Endothelial cell (in vitro differentiated cells): ENCODE measurements at regions not wholly inside any gene's neighbourhood (a gene's known extent, or its start where the extent isn't known, plus 50 kb on each side); places are given as distances from the start of the nearest gene placed in this dataset.
"Not testable (repeated sequence)": the region's sequence is repeated elsewhere in the genome, so short reads cannot be mapped to it uniquely, and the experiment has no call there.

ENCODE experiments used
- DNase-seq: peaks from one replicate; pipeline ENCODE4 v3.0.0; 2021; ENCODE audit warnings: low spot score
- H3K27ac Mint-ChIP-seq: one replicate; pipeline ENCODE4 v1.8.0; 2021; ENCODE audit warnings: mixed read lengths, inconsistent platforms; ENCODE audit not compliant: unreplicated experiment
- H3K27me3 Mint-ChIP-seq: one replicate; pipeline ENCODE4 v1.8.0; 2021; ENCODE audit warnings: mild to moderate bottlenecking, moderate library complexity, mixed read lengths, inconsistent platforms; ENCODE audit not compliant: unreplicated experiment
- H3K36me3 Mint-ChIP-seq: one replicate; pipeline ENCODE4 v1.8.0; 2021; ENCODE audit warnings: mild to moderate bottlenecking, low read depth, mixed read lengths, inconsistent platforms; ENCODE audit not compliant: unreplicated experiment
- H3K4me1 Mint-ChIP-seq: one replicate; pipeline ENCODE4 v1.8.0; 2021; ENCODE audit warnings: mild to moderate bottlenecking, mixed read lengths, inconsistent platforms; ENCODE audit not compliant: unreplicated experiment
- H3K4me3 Mint-ChIP-seq: one replicate; pipeline ENCODE4 v1.8.0; 2021; ENCODE audit warnings: mild to moderate bottlenecking, mixed read lengths, inconsistent platforms; ENCODE audit not compliant: unreplicated experiment
- H3K9me3 Mint-ChIP-seq: one replicate; pipeline ENCODE4 v1.8.0; 2021; ENCODE audit warnings: mixed read lengths, inconsistent platforms; ENCODE audit not compliant: unreplicated experiment
- TF ChIP-seq, protein P1 (sequence below): fragments of 200-600 bp; sonication (generic); IDR thresholded peaks from one replicate; pipeline ENCODE4 v1.5.0; 2021; ENCODE audit warnings: antibody characterized with exemption; ENCODE audit not compliant: unreplicated experiment

DNA sequence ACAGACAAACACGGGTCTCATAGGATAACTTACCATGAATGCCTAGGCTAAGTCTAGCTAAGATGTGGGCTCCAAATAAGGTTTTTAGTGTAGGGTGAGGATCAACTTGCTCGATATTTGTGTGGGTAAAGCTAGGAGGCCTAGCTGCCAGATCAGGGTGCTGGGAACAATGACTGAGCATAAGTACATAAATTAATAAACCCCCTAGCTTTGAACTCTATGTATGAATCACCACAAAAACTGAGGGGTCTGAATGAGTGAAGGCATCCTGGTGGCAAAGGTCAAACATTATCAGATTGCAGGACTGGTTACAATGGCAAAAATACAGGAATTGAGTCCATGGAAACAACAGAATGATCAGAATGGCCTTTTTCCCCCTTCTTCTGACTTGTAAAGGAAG lies 241.8 kb downstream of the LIPI start:
- not testable (repeated sequence) for H3K27ac Mint-ChIP-seq

DNA sequence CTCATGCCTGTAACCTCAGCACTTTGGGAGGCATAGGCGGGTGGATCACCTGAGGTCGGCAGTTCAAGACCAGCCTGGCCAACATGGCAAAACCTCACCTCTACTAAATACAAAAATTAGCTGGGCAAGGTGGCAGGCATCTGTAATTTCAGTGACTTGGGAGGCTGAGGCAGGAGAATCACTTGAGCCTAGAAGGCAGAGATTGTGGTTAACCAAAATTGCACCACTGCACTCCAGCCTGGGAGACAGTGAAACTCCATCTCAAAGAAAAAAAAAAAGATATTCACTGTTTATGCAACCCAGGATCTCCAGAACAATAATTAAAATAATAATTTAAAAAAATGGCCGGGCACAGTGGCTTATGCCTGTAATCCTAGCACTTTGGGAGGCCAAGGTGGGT lies 247.5 kb downstream of the LIPI start:
- not testable (repeated sequence) for H3K4me1 Mint-ChIP-seq, DNase-seq, H3K9me3 Mint-ChIP-seq, H3K4me3 Mint-ChIP-seq, H3K36me3 Mint-ChIP-seq, H3K27me3 Mint-ChIP-seq, H3K27ac Mint-ChIP-seq

More for the DNA sequence above, 241.8 kb downstream of the LIPI start:
- not testable (repeated sequence) for H3K4me1 Mint-ChIP-seq, H3K36me3 Mint-ChIP-seq, H3K9me3 Mint-ChIP-seq, H3K27me3 Mint-ChIP-seq, H3K4me3 Mint-ChIP-seq, DNase-seq

DNA sequence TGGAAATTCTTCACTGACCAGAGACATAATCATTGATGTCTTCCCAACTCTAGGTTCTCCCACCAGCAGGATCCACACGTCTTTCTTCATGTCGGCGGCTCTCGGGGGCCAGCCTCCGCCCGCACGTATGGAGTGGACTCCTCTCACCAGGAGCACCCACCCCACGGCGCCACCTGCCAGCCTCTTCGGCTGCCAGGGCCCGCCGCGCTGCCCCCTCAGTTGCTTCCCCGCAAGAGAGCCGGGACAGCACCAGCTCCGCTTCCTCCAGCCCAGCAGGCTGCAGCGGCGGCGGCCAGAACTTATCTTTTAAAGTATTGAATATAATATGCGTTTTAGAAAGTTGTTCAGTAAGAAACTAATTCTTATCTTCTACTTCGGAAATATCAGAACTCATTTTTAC lies 273.5 kb downstream of the LIPI start:
- no peaks in the 10 kb centered on the region for H3K27me3 Mint-ChIP-seq
- no peak overlapping the region for H3K27ac Mint-ChIP-seq
- DNase-seq: no peak
- H3K36me3 Mint-ChIP-seq: peaks cover 22% of the 10 kb centered on the region
- H3K4me3 Mint-ChIP-seq: peak overlapping the region; percentile 78
- H3K4me1 Mint-ChIP-seq: no peaks in the 10 kb centered on the region
- no peaks in the 10 kb centered on the region for H3K9me3 Mint-ChIP-seq
- TF ChIP-seq, protein P1, sequence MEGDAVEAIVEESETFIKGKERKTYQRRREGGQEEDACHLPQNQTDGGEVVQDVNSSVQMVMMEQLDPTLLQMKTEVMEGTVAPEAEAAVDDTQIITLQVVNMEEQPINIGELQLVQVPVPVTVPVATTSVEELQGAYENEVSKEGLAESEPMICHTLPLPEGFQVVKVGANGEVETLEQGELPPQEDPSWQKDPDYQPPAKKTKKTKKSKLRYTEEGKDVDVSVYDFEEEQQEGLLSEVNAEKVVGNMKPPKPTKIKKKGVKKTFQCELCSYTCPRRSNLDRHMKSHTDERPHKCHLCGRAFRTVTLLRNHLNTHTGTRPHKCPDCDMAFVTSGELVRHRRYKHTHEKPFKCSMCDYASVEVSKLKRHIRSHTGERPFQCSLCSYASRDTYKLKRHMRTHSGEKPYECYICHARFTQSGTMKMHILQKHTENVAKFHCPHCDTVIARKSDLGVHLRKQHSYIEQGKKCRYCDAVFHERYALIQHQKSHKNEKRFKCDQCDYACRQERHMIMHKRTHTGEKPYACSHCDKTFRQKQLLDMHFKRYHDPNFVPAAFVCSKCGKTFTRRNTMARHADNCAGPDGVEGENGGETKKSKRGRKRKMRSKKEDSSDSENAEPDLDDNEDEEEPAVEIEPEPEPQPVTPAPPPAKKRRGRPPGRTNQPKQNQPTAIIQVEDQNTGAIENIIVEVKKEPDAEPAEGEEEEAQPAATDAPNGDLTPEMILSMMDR: no peak

DNA sequence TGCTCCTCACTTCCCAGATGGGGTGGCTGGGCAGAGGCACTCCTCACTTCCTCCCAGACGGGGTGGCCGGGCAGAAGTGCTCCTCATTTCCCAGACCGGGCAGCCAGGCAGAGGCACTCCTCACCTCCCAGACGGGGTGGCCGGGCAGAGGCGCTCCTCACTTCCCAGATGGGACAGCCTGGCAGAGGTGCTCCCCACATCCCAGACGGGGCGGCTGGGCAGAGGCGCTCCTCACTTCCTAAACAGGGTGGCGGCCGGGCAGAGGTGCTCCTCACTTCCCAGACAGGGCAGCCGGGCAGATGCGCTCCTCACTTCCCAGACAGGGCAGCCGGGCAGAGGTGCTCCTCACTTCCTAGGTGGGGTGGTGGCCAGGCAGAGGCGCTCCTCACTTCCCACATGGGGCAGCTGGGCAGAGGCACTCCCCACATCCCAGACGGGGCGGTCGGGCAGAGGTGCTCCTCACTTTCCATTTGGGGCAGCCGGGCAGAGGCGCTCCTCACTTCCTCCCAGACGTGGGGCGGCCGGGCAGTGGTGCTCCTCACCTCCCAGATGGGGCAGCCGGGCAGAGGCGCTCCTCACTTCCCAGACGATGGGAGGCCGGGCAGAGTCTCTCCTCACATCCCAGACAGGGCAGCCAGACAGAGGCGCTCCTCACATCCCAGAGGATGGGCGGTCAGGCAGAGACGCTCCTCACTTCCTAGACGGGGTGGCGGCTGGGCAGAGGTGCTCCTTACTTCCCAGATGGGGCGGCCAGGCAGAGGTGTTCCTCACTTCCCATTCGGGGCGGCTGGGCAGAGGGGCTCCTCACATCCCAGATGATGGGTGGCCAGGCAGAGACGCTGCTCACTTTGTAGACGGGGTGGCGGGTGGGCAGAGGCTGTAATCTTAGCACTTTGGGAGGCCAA lies 274.5 kb downstream of the LIPI start:
- not testable (repeated sequence) for DNase-seq, H3K27me3 Mint-ChIP-seq, H3K27ac Mint-ChIP-seq, H3K4me1 Mint-ChIP-seq, H3K9me3 Mint-ChIP-seq
- peak overlapping the region; percentile 78 for H3K4me3 Mint-ChIP-seq
- peaks cover 22% of the 10 kb centered on the region for H3K36me3 Mint-ChIP-seq

DNA sequence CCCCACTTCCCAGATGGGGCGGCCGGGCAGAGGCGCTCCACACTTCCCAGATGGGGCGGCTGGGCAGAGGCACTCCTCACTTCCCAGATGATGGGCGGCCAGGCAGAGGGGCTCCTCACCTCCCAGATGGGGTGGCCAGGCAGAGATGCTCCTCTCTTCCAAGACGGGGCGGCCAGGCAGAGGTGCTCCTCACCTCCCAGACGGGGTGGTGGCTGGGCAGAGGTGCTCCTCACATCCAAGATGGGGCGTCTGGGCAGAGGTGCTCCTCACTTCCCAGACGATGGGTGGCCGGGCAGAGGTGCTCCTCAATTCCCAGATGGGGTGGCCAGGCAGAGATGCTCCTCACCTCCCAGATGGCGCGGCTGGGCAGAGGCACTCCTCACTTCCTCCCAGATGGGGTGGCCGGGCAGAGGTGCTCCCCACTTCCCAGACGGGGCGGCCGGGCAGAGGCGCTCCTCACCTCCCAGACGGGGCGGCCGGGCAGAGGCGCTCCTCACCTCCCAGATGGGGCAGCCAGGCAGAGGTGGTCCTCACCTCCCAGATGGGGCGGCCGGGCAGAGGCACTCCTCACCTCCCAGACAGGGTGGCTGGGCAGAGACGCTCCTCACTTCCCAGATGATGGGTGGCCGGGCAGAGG lies 275.2 kb downstream of the LIPI start:
- not testable (repeated sequence) for H3K27me3 Mint-ChIP-seq, H3K4me1 Mint-ChIP-seq, H3K9me3 Mint-ChIP-seq, H3K4me3 Mint-ChIP-seq, H3K27ac Mint-ChIP-seq, DNase-seq
- H3K36me3 Mint-ChIP-seq: peaks cover 22% of the 10 kb centered on the region

DNA sequence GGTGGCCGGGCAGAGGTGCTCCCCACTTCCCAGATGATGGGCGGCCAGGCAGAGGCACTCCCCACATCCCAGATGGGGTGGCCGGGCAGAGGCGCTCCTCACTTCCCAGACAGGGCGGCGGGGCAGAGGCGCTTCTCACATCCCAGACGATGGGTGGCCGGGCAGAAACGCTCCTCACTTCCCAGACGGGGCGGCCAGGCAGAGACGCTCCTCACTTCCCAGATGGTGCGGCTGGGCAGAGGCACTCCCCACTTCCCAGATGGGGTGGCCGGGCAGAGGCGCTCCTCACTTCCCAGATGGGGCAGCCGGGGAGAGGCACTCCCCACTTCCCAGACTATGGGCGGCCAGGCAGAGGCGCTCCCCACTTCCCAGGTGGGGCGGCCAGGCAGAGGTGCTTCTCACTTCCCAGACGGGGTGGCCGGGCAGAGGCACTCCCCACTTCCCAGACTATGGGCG lies 275.8 kb downstream of the LIPI start:
- H3K4me1 Mint-ChIP-seq, H3K27ac Mint-ChIP-seq, H3K9me3 Mint-ChIP-seq, H3K4me3 Mint-ChIP-seq, DNase-seq, H3K27me3 Mint-ChIP-seq: not testable (repeated sequence)
- peaks cover 22% of the 10 kb centered on the region for H3K36me3 Mint-ChIP-seq

DNA sequence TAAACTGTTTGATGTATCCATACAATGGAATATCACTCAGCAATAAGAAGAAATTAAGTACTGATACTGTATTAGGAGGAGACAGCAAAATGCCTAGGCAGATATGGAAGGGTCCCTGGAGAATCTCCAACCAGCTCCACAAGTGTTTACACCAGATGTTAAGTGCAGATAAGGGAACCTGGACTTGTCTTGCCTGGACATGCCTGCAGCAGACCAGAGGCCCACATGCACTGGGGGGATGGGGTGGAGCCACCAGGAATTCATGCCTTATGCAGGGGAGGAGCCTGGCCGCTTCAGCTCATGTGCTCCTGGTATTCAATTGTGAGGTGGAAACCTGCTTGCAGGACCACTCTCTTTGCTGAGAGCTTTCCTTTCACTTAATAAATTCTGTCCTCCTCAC lies 287.6 kb downstream of the LIPI start:
- peak; percentile 67 for DNase-seq
- H3K27me3 Mint-ChIP-seq, H3K4me3 Mint-ChIP-seq, H3K4me1 Mint-ChIP-seq, H3K9me3 Mint-ChIP-seq, H3K36me3 Mint-ChIP-seq, H3K27ac Mint-ChIP-seq: not testable (repeated sequence)

DNA sequence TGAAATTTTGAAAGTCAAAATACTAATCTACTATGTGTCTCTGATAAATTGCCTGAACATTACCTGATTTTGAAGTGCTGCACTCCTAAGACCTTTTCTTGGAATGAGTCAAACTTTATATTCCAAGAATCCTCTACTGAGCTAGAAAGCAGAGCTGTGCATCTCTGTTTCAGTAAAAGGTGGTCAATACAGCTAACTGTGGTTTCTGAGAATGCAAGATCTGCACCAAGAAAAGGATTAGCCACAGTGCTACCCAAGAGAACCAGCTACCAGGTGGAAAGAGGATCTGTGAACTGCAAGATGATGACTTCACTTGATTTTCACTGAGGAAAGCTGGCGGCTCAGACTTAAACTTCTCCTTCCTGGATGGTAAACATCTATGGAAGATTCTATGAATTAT lies 289.3 kb downstream of the LIPI start:
- H3K4me1 Mint-ChIP-seq, H3K9me3 Mint-ChIP-seq, H3K4me3 Mint-ChIP-seq, H3K27ac Mint-ChIP-seq, H3K27me3 Mint-ChIP-seq, DNase-seq, H3K36me3 Mint-ChIP-seq: not testable (repeated sequence)

DNA sequence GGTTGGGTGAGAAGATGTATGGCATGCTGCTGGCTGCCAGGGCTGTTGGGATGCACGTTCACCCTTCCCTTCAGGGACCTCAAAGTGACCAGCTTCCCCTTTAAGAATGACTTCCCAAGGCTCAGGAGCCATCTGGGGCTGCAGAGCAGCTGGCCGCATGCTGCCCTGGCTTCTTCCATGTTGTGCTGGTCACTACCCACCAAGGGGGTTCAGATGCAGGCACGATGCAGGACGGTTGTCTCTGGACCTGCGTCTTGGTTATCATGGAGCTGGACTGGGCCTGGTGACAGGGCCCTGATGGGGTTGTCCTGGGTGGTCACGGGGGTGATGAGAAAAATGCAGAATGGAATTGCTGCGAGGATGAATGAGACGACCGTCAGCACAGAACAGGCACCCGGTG lies 297.8 kb downstream of the POTED start:
- H3K27me3 Mint-ChIP-seq, H3K27ac Mint-ChIP-seq, H3K9me3 Mint-ChIP-seq, H3K4me1 Mint-ChIP-seq, DNase-seq, H3K4me3 Mint-ChIP-seq: not testable (repeated sequence)
- H3K36me3 Mint-ChIP-seq: peaks cover 16% of the 10 kb centered on the region

DNA sequence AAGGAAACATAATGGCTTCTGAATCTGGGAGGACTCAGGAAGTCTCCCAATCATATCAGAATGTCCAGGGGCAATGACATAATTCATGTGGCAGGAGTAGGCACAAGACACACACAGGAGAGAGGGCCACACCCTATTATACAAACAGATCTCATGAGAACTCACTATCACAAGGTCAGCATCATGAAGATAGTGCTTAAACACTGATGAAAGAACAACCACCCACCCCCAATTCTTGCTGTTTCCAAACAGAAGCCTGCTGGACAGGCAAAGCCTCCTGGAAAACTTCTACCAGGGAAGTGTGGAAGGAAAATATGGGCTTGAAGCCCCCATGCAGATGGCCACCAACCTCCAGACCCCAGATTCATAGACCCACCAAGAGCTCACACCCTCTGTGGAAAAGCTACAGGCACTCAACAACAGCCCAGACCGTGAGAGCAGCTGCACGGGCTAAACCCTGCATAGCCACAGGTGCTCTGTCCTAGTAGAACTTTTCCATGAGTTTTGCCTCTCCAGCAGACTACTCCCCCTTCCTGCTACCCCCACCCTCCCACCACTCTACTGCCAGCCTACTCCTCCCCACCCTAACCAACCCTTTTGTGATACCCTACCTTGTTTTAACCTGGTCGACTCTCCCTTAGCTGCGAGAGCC lies 287.1 kb downstream of the POTED start:
- DNase-seq, H3K9me3 Mint-ChIP-seq, H3K36me3 Mint-ChIP-seq, H3K27me3 Mint-ChIP-seq, H3K4me1 Mint-ChIP-seq, H3K4me3 Mint-ChIP-seq, H3K27ac Mint-ChIP-seq: not testable (repeated sequence)

DNA sequence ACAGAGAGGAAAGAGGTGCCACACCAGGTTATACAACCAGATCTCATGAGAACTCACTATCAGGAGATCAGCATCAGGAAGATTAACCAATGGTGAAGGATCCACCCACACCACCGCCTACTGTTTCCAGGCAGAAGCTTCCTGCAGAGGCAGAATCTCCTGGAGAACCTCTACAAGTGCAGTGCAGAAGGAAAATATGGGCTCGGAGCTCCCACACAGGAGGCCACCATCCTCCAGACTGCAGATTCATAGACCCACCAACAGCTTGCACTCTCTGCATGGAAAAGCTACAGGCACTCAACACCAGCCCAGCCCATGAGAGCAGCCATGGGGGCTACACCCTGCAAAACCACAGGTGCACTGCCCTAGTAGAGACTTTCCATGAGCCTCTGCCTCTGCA lies 284.0 kb downstream of the POTED start:
- not testable (repeated sequence) for H3K9me3 Mint-ChIP-seq, H3K27me3 Mint-ChIP-seq, H3K27ac Mint-ChIP-seq, H3K36me3 Mint-ChIP-seq, DNase-seq, H3K4me3 Mint-ChIP-seq, H3K4me1 Mint-ChIP-seq
